Spleen (tissue), 11 donors: ENCODE measurements at regions not wholly inside any gene's neighbourhood (a gene's known extent, or its start where the extent isn't known, plus 50 kb on each side); places are given as distances from the start of the nearest gene placed in this dataset.

Experiments
- DNase-seq: peaks from one replicate; pipeline ENCODE4 v3.0.0-alpha.2; 2020
- H3K27ac ChIP-seq, 8 donors: fragments of 200-600 bp; sonication (generic) in 7 of 8; 1 replicate in 4 of 8; 2 replicates in 4 of 8; pipeline versions ENCODE4 v1.5.0 to v1.8.0; 2016 to 2021; ENCODE audit warnings: inconsistent platforms in 4 of 8, mild to moderate bottlenecking in 4 of 8, moderate library complexity in 1 of 8
- H3K27me3 ChIP-seq, 7 donors: fragments of 200-600 bp; sonication (generic) in 6 of 7; replicated peaks in 1 of 7; 1 replicate in 4 of 7; 2 replicates in 3 of 7; pipeline versions ENCODE4 v1.5.0 to v1.8.0; 2016 to 2021; ENCODE audit warnings: inconsistent platforms in 3 of 7, mild to moderate bottlenecking in 1 of 7
- H3K36me3 ChIP-seq, 6 donors: fragments of 200-600 bp; sonication (generic) in 5 of 6; 1 replicate in 4 of 6; 2 replicates in 2 of 6; pipeline versions ENCODE4 v1.5.0 to v1.8.0; 2016 to 2021; ENCODE audit warnings: inconsistent platforms in 2 of 6
- H3K4me1 ChIP-seq, 6 donors: fragments of 200-600 bp; sonication (generic) in 5 of 6; 1 replicate in 3 of 6; 2 replicates in 3 of 6; pipeline versions ENCODE4 v1.5.0 to v1.8.0; 2016 to 2021; ENCODE audit warnings: inconsistent platforms in 3 of 6
- H3K4me3 ChIP-seq, 8 donors: fragments of 200-600 bp; sonication (generic) in 7 of 8; 1 replicate in 4 of 8; 2 replicates in 4 of 8; pipeline versions ENCODE4 v1.5.0 to v1.8.0; 2016 to 2021; ENCODE audit warnings: inconsistent platforms in 4 of 8, mild to moderate bottlenecking in 4 of 8, moderate library complexity in 2 of 8
- H3K9me3 ChIP-seq, 8 donors: fragments of 200-600 bp; sonication (generic) in 7 of 8; 1 replicate in 4 of 8; 2 replicates in 4 of 8; pipeline versions ENCODE4 v1.5.0 to v1.8.0; 2016 to 2021; ENCODE audit warnings: inconsistent platforms in 4 of 8
- POLR2A ChIP-seq, 3 donors: fragments of 450-650 bp; IDR thresholded peaks; one replicate each; pipeline ENCODE4 v1.5.1; 2017; ENCODE audit warnings: antibody characterized with exemption in 3 of 3, mild to moderate bottlenecking in 1 of 3
- POLR2AphosphoS5 ChIP-seq, 3 donors: sonication (generic); formaldehyde crosslinking; IDR thresholded peaks; one replicate each; pipeline ENCODE4 v1.5.1; 2017; ENCODE audit warnings: antibody characterized with exemption in 3 of 3
- WGBS, 5 donors: extraction: QIAGEN DNeasy Blood & Tissue Kit in 3 of 5; methylation state at CpG; one replicate each; pipeline versions ENCODE4 v1.1.5 to v1.1.7; 2013 to 2018; 5-methylcytosine and 5-hydroxymethylcytosine counted together
- intact Hi-C: fragments of 100-400 bp; cut with DNase I; formaldehyde crosslinking; loops from one replicate; pipeline ENCODE4 v1.15.0; 2023; ENCODE audit warnings: low total_unique reads
- TF ChIP-seq, protein P1 (sequence below), 11 experiments: fragments of 200-600 bp in 7 of 11; fragments of 450-650 bp in 4 of 11; sonication (generic) in 4 of 11; IDR thresholded peaks in 8 of 11; conservative IDR thresholded peaks in 3 of 11; 1 replicate in 7 of 11; 2 replicates in 4 of 11; pipeline versions ENCODE4 v1.4.0 to v1.8.0; 2016 to 2021; ENCODE audit warnings: antibody characterized with exemption in 11 of 11, inconsistent platforms in 4 of 11, mild to moderate bottlenecking in 1 of 11
- donor health status: healthy with polysubstance abuse.
- donor health status: DM: no; HTN: no; CAD: no; lungs with moderate emphysema.
- donor health status: DM: no; HTN: no; CAD: no.
- donor health status: Bipolar disorder and iron deficiency.
- donor health status: healthy.
- donor health status: DM: no; HTN: no; CAD: no.
- donor health status: DM: yes; HTN: yes; CAD: no.

DNA sequence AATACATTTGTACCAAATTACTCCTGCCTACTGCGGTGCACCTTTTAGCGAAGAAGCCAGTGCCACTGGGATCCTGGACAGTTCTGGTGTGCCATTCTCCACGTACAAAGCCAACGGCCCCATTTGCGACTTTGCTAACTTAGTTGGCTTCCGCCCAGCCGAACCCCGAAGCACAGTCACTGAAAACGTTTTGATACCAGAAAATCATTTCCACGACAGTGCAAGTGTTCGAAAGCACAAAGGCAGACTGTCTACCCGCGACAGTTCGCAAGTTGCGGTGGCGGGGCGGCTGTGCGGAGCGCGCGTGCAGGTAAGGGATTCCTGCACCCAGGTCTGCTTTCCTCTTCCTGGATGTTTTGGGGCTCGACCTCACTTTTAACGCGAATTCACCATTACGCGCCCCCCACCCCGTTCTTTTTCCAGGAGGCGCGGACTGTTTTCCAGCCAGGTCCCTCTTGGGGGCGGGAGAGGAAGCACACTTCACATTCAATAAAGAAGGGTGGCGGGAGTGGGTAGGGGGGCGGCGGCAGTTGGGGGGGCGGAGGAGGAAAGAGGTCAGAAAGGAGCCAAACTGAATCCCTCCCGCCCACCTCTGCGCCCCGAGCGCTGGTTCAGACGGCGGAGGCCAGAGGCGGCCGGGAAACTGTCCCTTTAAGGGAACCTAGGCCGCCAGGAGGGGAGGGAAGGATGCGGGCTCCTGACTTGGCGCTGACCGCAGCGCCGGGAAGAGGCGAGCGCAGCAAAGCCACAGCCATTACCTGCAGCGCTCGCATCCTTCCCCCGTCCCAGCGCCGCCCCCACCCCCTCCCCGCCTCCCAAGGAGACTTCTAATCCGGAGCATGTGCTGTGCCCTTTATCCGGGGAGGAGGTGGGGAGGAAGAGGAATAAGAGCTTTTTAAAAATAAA is 107.4 kb upstream of the KCTD1 start:
- no peak for DNase-seq
- Histone ChIP-seq H3K4me3 (peak overlapping the region; percentile 20 to 76 (median 58)), H3K27me3 (peaks cover 0 to 82% (median 27%) of the 10 kb centered on the region in 7 donors), H3K9me3 (no peaks in the 10 kb centered on the region), H3K4me1 (peaks cover 0 to 35% (median 30%) of the 10 kb centered on the region in 6 donors), H3K27ac (peak overlapping the region; percentile 45 to 87 (median 83)), H3K36me3 (no peaks in the 10 kb centered on the region)
- TF ChIP-seq, protein P1, sequence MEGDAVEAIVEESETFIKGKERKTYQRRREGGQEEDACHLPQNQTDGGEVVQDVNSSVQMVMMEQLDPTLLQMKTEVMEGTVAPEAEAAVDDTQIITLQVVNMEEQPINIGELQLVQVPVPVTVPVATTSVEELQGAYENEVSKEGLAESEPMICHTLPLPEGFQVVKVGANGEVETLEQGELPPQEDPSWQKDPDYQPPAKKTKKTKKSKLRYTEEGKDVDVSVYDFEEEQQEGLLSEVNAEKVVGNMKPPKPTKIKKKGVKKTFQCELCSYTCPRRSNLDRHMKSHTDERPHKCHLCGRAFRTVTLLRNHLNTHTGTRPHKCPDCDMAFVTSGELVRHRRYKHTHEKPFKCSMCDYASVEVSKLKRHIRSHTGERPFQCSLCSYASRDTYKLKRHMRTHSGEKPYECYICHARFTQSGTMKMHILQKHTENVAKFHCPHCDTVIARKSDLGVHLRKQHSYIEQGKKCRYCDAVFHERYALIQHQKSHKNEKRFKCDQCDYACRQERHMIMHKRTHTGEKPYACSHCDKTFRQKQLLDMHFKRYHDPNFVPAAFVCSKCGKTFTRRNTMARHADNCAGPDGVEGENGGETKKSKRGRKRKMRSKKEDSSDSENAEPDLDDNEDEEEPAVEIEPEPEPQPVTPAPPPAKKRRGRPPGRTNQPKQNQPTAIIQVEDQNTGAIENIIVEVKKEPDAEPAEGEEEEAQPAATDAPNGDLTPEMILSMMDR (IDR thresholded peaks at IDR 0.05 in 8 of 11, conservative IDR thresholded peaks at IDR 0.05 in 3 of 11), result no peak
- peak in 2 of 3 donors; percentile 39 to 64 for TF ChIP-seq POLR2AphosphoS5 (IDR thresholded peaks at IDR 0.05)
- WGBS, 5 donors, result 1 to 3% (median 1%) methylated on average over 48 to 58 of the region's 58 CpGs
- intact Hi-C loops, result loop anchor here (10.0 kb wide), 1 partner anchor 109 kb away; no protein-coding TSS in a partner anchor

GRCh38 chr18:26654616-26655524 is 106.5 kb upstream of the KCTD1 start:
- peaks cover 0 to 38% (median 32%) of the 10 kb centered on the region in 6 donors for H3K4me1 ChIP-seq
- intact Hi-C loops, result loop anchor here (10.0 kb wide), 1 partner anchor 110 kb away; no protein-coding TSS in a partner anchor
- TF ChIP-seq, protein P1 (IDR thresholded peaks at IDR 0.05 in 8 of 11, conservative IDR thresholded peaks at IDR 0.05 in 3 of 11), result no peak
- TF ChIP-seq POLR2A (IDR thresholded peaks at IDR 0.05) (no peak), POLR2AphosphoS5 (IDR thresholded peaks at IDR 0.05) (no peak)
- no peaks in the 10 kb centered on the region for H3K9me3 ChIP-seq
- H3K27me3 ChIP-seq, result peaks cover 0 to 82% (median 27%) of the 10 kb centered on the region in 7 donors
- peak overlapping the region in 5 of 8 donors; percentile 81 to 87 (median 86) for H3K27ac ChIP-seq
- no peak for DNase-seq
- no peaks in the 10 kb centered on the region for H3K36me3 ChIP-seq
- H3K4me3 ChIP-seq, result peak overlapping the region in 2 of 8 donors; percentile 64 to 76
- WGBS, 5 donors, result 16 to 31% (median 23%) methylated on average over 12 of the region's 12 CpGs

DNA sequence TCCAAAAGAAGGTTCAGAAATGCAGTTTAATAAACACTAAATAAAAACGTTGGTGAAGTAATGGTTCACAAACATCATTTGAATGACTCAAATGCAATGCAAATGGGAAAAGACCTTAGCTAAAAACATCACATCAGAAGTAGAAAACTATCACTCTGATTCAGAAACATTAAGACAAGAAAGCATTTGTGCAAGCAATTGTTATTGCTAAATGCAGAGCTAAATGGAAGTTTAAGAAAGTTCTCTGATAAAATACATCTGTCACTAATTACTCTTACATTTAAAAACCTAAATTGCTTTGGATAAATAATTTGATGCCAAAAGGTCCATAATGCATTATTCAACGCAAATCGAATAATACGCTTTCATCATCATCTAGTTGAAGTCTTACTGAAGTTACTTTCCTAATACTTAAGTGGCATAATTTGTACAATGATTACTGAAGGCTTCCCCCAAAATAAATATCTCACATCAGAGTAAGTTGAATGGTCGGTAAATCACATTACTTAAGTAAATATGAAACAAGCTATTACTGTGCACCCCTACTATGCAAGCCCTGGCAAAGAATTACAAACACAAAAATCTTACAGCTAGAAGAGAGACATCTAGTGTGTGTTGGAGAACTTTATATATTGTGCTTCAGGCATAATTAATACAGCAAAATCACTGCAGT is 105.7 kb upstream of the KCTD1 start:
- no peaks in the 10 kb centered on the region for H3K9me3 ChIP-seq
- no peak overlapping the region for H3K4me3 ChIP-seq
- H3K36me3 ChIP-seq, result no peaks in the 10 kb centered on the region
- H3K4me1 ChIP-seq, result peaks cover 0 to 43% (median 33%) of the 10 kb centered on the region in 6 donors
- H3K27me3 ChIP-seq, result peaks cover 0 to 79% (median 27%) of the 10 kb centered on the region in 7 donors
- intact Hi-C loops, result loop anchor here (10.0 kb wide), 1 partner anchor 111 kb away; no protein-coding TSS in a partner anchor
- no peak for DNase-seq
- 62 to 68% (median 65%) methylated on average over 5 of the region's 5 CpGs for WGBS, 5 donors
- H3K27ac ChIP-seq, result peak overlapping the region in 1 of 8 donors; percentile 86
- TF ChIP-seq POLR2A (IDR thresholded peaks at IDR 0.05) (no peak), POLR2AphosphoS5 (IDR thresholded peaks at IDR 0.05) (no peak)
- TF ChIP-seq, protein P1 (IDR thresholded peaks at IDR 0.05 in 8 of 11, conservative IDR thresholded peaks at IDR 0.05 in 3 of 11), result no peak
